GDM1 (cell line): ENCODE measurements at regions not wholly inside any gene's neighbourhood (a gene's known extent, or its start where the extent isn't known, plus 50 kb on each side); places are given as distances from the start of the nearest gene placed in this dataset.
"Not testable (repeated sequence)": the region's sequence is repeated elsewhere in the genome, so short reads cannot be mapped to it uniquely, and the experiment has no call there.

Experiments used
- DNase-seq: peaks from one replicate; lab custom pipeline; 2025; lab: John Stamatoyannopoulos, UW

DNA sequence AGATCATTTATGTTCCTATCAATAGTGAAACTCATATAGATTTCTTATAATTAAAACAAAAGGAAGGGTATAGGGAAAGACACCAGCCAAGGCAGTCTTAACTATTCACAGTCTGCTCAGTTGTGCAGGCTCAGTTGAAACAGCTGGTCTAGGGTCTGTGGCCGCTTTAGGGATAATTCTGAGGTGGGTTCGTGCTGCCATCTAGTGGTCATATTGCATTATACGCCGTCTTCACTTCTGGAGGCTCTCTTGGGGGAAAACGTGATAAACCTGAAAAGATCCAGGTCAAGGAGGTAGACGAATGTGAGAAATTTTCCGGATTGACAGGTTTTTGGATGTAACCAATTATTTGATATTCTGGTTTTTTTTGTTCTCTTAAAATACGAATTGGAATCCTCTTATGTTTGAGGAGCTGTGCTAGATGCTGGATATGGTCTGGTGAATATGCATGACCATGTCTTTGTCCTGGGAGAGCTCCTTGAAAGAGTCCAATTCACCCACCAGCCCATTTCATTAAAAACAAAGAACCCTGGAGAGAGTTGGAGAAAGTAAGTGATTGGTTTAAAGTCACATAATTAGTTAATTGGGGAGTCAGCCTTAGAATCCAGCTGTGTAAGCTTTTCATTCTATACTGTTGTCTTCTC, 492.4 kb downstream of the PLCL1 start:
- peak; percentile 19 for DNase-seq

DNA sequence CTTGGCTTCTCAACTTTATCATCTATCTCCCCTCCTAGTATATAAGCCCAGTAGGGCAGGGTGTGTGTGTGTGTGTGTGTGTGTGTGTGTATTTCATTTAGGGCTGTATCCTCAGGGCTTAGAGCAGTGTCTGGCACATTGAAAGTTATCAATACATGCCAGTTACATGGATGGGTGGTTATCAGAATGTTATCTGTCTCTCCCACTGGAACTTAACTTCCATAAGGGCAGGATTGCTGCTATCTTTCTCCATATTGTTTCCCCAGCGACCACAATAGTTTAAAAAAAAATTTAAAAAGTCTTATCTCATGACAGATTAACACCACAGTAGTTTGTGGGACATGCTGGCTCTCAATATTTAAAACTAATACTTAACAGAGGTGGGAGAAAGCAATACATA, 488.9 kb downstream of the PLCL1 start:
- no peak for DNase-seq

- DNase-seq, result no peak
These were observed 485.4 kb downstream of the PLCL1 start for GRCh38 chr2:198289811-198290210.

DNA sequence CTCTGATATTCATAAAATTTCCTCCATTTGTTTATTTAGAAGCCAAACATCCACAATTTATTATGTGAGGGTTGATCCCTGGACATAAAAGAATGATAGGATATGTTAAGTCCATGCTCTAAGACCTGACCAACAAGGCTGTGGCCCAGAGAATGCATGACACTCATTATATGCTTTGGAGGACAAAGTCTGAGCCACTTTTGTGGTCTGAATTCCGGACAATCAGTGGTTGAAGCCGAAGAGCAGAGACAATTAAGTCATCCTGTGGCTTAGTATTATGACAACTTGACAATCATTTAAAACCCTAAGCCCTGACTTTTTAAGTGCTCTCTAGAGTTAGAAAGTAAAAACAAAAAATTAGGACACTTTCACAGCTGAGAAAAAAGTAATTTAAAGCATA, 483.3 kb downstream of the PLCL1 start:
- no peak for DNase-seq

- no peak for DNase-seq
These were observed 480.8 kb downstream of the PLCL1 start for GRCh38 chr2:198285216-198285615.

DNA sequence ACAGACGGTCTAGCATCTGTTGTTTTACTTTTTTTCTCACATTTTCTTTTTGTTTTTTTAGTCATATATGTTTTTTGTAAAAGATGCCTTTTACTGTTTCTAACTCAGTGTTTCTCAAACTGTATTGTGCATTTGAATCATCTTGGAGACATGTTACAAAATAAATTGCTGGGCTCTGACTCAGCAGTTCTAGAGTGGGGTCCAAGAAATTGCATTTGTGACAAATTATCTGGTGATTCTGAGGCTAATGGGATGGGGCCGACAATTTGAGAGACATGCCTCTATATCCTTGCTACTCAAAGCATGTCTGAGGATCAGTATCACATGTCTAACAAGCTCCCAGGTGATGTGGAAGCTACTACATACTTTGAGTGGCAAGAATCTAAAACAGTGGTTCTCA, 478.8 kb downstream of the PLCL1 start:
- no peak for DNase-seq

- DNase-seq, result no peak
These were observed 477.7 kb downstream of the PLCL1 start for GRCh38 chr2:198282061-198282460.

DNA sequence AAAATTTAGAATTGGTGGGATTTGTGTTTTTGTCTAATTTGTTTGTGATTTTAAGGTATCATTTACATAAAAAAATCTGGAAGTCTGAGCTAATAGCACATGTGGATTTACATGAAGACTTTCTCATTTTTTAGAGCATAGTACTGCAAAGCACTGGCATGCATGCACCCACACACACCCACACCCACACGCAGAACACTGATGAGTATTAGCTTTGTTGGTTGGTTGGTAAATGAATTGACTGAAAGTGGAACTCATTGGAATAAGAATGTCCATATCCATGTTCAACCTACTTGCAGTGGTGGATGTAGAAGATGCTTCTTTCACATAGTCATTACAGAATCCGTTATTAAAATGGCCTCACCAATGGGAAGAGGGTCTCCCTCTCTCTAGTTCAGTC, 475.8 kb downstream of the PLCL1 start:
- no peak for DNase-seq

DNA sequence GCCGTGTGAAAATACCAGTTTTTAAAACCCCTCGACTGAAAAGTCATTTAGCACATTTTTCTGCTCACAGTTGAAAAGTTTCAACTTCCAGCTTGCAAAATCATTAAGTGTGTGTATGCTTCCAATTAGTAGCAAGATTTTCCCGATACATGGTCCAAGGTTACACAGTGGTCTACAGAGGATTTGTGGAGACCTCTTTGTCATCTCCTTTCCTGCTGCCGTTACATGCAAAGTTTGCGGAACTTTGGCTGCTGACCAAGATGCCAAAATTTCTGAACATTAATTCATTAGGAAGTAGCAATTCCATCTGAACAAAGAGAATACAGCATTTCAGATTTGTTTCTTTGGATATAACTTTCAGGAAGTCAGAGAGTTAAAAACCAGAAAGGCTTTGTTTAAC, 474.6 kb downstream of the PLCL1 start:
- no peak for DNase-seq

DNA sequence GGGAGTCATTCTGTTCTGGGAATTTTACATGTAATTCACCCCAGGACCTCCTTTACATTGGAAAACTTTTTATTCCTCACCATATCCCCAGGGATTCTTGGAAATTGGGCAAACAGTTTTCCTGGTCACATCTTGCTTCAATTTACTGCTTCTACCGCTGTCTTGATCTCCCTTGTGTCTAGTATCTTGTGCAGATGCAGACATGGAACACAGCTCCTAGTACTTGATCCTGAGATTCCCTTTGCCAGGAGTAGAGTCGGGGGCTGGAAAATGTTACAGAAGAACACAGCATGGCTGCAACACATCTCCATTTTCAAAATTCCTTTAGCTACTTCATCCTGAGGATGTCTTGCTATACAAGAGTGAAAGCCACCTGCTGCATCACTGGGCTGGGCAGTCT, 472.8 kb downstream of the PLCL1 start:
- DNase-seq, result no peak

- no peak for DNase-seq
These were observed 469.3 kb downstream of the PLCL1 start for GRCh38 chr2:198273660-198274059.

- not testable (repeated sequence) for DNase-seq
These were observed 465.8 kb downstream of the PLCL1 start for GRCh38 chr2:198270157-198270556.

GRCh38 chr2:198268519-198268918, 464.1 kb downstream of the PLCL1 start:
- DNase-seq, result no peak

GRCh38 chr2:198259496-198259895, 455.1 kb downstream of the PLCL1 start:
- DNase-seq, result no peak

DNA sequence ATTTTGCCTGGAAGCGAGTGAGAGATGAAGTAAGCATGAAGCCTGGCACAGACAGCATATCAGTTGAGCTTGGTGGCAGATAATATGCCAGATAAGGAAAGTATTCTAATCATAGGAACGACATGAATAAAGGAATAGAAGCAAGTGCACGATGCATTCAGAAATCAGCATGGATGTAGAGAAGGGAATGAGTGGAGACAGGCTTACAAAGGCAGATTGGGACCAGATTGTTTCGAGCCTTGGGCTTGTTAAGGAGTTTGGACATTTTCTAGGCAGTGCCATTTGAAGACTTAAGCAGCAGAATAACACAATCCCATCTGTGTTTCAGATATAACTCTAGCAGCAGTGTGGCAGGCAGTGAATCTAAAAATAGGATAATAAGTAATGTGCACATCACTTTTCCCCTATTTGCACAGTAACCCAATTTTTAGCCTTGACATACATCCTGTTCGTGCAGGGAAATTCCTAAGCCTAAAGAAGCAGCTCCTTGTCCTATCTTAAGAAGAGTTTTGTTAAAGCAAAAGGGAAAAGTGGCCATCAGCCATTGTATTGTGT, 450.2 kb downstream of the PLCL1 start:
- DNase-seq, result no peak

DNA sequence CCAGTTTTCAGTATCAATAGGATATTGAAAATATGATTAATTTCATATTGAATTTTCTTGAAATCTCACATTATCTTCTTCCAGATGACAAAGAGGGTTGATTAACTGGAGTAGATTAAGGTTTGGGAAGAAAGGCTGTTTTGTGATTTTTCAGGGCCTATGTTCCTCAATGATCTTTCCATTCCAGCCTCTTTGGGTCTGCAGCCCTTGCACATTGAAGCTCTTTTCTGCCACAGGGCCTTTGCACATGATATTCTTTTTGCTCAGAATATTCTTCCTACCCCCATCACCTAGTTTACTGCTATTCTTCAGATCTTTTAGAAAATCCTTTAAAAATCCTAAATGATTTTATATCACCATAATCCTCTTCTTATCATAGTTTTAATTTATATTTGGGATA, 449.6 kb downstream of the PLCL1 start:
- no peak for DNase-seq

DNA sequence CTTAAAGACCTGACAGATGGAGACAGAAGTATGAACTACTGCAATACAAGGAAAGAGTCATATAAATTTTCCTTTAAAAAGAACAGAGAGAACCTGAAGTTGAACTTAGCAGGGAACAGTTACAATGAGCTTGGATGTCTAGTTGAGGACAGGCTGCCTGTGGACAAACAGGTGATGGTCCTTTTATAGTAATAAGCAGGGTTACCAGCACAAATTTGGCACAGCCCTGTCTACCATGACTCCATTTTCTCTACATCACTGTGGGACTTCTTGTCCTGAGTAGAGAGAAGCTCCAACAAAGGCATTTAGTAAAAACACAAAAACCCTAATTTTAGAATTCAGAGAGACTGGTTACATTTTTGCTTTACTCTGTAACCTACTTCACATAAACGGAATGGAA, 448.1 kb downstream of the PLCL1 start:
- no peak for DNase-seq

DNA sequence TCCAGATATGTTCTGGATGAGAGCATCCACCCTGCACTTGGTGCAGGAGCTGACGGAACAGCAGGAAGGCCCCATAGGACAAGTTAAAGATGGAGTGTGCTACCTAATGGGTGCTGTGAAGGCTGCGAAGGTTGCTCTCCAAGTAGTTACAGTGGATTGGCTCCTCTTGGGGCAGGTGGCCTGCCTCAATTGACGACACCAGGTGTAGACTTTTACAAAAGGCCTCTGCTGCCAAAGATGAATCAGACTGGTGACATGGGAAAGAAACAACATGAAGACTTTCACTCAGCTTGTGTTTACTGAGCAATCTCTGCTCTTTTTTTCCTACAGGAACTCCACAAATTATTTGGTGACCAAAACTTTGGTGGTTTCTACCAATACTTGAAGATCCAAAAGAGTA, 437.7 kb downstream of the PLCL1 start:
- DNase-seq, result no peak

DNA sequence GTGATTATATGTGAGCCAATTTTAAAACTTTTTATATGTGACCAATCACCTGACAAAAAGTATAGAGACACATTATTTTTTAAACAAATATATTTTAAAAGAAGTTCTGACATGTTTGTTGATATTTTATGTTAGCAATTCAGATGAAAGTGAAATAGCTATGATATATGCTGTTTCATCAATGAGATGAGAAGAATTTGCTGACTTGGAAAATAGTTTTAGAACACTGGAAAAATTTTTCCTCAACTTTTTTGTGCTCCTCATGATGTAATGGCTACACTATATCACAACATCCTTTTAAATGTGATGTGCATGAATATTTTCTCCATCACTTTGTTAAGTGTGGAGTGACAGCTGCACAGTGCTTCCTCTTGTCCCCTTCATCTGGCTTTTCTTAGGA, 434.0 kb downstream of the PLCL1 start:
- DNase-seq, result no peak

DNA sequence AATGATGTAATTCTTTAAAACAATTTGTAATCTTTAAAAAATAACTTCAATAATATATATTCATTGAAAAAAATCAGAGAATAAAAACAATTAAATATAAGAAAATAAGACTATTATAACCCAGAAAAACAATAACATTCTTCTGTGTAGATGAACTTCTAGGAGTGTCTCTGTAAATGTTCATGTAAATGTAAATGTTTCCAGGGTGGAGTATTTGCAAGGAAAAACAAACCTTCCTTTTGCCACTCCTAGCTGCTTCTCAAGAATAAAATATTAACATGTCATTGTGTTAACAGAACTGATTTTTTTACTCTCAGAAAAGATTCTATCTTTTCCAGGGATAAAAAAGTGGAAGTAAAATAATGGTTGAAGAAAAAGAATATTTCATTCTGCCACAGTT, 431.9 kb downstream of the PLCL1 start:
- DNase-seq, result no peak

DNA sequence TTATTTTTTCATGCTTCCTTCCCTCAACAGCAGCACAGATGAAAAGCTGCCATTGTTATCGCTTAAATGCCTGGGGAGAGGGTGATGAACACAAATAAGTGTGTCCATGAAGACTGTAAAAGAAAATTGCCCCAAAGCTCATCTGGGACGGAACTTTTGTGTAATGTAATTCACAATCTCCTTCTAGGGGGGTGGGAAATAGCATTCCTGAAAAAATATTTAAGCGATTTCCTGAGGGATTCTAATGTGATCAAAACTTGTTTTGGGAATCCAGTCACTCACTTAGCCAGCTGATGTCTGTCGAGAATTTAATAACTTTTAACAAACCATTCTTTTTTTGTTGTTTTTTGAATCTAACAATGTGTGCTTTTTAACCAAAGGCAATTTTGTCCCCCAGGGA, 427.9 kb downstream of the PLCL1 start:
- DNase-seq, result no peak

- DNase-seq, result no peak
These were observed 427.2 kb downstream of the PLCL1 start for GRCh38 chr2:198231562-198231961.

DNA sequence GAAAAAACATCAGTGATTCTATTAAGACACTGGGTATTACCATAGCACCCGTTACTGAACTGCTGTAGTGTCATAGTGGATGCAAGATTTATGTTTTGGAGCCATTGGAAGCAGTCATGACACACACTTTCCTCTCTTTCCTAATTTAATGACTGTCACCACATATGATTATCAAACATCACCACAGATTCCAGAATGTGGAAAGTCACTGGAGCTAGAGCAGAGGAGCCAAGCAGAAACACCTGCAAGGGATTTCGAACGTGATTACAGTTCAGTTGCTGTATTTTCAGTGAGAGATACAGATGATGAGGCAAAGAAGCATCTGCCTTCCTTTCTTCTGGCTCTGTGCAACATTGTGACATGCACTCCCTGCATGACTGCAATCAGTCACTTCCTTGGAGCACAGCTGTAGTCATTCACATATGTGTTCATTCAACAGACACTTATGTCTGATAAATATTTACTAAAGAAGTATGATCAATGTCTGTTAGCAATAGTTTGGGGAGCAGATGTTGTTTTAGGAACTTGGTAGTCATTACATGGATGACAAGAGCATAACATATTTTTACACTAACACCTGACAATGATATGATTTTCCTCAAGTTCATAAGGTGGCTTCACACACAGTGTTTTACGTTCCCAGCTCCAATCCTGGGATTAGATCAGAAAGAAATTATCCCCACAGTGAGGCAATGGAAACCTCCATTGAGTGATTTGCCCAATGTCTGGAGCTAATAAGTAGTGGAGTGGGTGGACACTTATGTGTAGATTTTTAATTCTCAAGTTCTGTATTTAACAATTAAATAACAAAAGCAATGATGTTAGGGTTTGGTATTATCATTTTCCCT, 416.6 kb downstream of the PLCL1 start:
- DNase-seq, result no peak
